Endothelial cell of umbilical vein (primary cell): ENCODE measurements at regions not wholly inside any gene's neighbourhood (a gene's known extent, or its start where the extent isn't known, plus 50 kb on each side); places are given as distances from the start of the nearest gene placed in this dataset.

ENCODE experiments used
- BruUV-seq: library from RNA; stranded (reverse); fragments of 400-500 nt; replicated peaks from 2 replicates; lab custom pipeline; 2021; lab: Mats Ljungman, UMichigan
- CTCF ChIA-PET: fragments of 300-600, 350-600 bp; sonication (Branson Sonifier 250); formaldehyde crosslinking; loops from one replicate; lab custom pipeline; 2021; ENCODE audit warnings: antibody characterized with exemption, inconsistent platforms; lab: Charles Lee
- POLR2A ChIA-PET: fragments of 300-600, 350-600 bp; sonication (Branson Sonifier 250); formaldehyde crosslinking; loops from one replicate; lab custom pipeline; 2021; ENCODE audit warnings: antibody characterized with exemption, inconsistent platforms; lab: Charles Lee
- DNase-seq: peaks from one replicate; pipeline ENCODE4 v3.0.0-alpha.2; 2011; ENCODE audit warnings: low read depth, low spot score
- FAIRE-seq: peaks from 2 replicates; lab custom pipeline; 2011; peaks lifted over from hg19 to GRCh38; lab: Jason Lieb, UNC
- H2AFZ ChIP-seq: 2 replicates; pipeline ENCODE4 v1.6.0; 2012; ENCODE audit warnings: low read depth, low read length, control low read depth, inconsistent platforms
- H3K27ac ChIP-seq: 2 replicates; pipeline ENCODE4 v1.5.1; 2011; ENCODE audit warnings: low read depth, mild to moderate bottlenecking, control low read depth, low read length, moderate library complexity; ENCODE audit not compliant: insufficient read depth
- H3K27me3 ChIP-seq, 2 experiments: 2 replicates each; pipeline versions ENCODE4 v1.6.0 to v1.6.1; 2011; ENCODE audit warnings: low read length in 2 of 2, mixed read lengths in 1 of 2; ENCODE audit not compliant: control insufficient read depth in 2 of 2, insufficient read depth in 2 of 2
- H3K36me3 ChIP-seq, 2 experiments: 2 replicates in 1 of 2; 3 replicates in 1 of 2; pipeline ENCODE4 v1.5.1; 2011; ENCODE audit warnings: low read length in 2 of 2, mild to moderate bottlenecking in 1 of 2, moderate library complexity in 1 of 2; ENCODE audit not compliant: control insufficient read depth in 2 of 2, insufficient read depth in 2 of 2; ENCODE audit errors: extremely low read depth in 1 of 2
- H3K4me1 ChIP-seq: 3 replicates; pipeline ENCODE4 v1.5.1; 2011; ENCODE audit warnings: mild to moderate bottlenecking, low read length; ENCODE audit not compliant: control insufficient read depth, insufficient read depth; ENCODE audit errors: extremely low read depth
- H3K4me2 ChIP-seq: 2 replicates; pipeline ENCODE4 v1.6.1; 2011; ENCODE audit warnings: low read length, control low read depth, mixed read lengths; ENCODE audit not compliant: insufficient read depth
- H3K4me3 ChIP-seq, 3 experiments: fragments of 200-600 bp in 1 of 3; sonication (generic), shearing (Covaris generic) in 1 of 3; replicated peaks in 1 of 3; 2 replicates each; pipeline ENCODE4 v1.5.1; 2011 to 2016; ENCODE audit warnings: control low read depth in 3 of 3, low read length in 3 of 3, mild to moderate bottlenecking in 2 of 3, inconsistent platforms in 1 of 3, low read depth in 1 of 3, moderate library complexity in 1 of 3; ENCODE audit not compliant: insufficient read depth in 1 of 3
- H3K79me2 ChIP-seq: 2 replicates; pipeline ENCODE4 v1.6.0; 2012; ENCODE audit warnings: low read length, inconsistent platforms; ENCODE audit not compliant: control insufficient read depth, insufficient read depth
- H3K9ac ChIP-seq: replicated peaks from 2 replicates; pipeline ENCODE3; 2011; ENCODE audit warnings: low read length, control low read depth; ENCODE audit not compliant: insufficient read depth; ENCODE audit errors: extremely low read depth
- H3K9me1 ChIP-seq: replicated peaks from 3 replicates; pipeline ENCODE4 v1.6.0; 2011; ENCODE audit warnings: mild to moderate bottlenecking, low read length; ENCODE audit not compliant: control insufficient read depth, insufficient read depth; ENCODE audit errors: extremely low read depth
- H3K9me3 ChIP-seq: replicated peaks from 2 replicates; pipeline ENCODE4 v1.5.1; 2012; ENCODE audit warnings: low read length, inconsistent platforms; ENCODE audit not compliant: control insufficient read depth, insufficient read depth
- H4K20me1 ChIP-seq: replicated peaks from 2 replicates; pipeline ENCODE3; 2011; ENCODE audit warnings: mild to moderate bottlenecking, low read length; ENCODE audit not compliant: control insufficient read depth, insufficient read depth; ENCODE audit errors: extremely low read depth
- EZH2 ChIP-seq: IDR thresholded peaks from 2 replicates; pipeline ENCODE4 v1.6.1; 2012; ENCODE audit warnings: borderline replicate concordance, low read depth, mild to moderate bottlenecking, moderate library complexity, low read length, inconsistent platforms; ENCODE audit not compliant: severe bottlenecking
- FOS ChIP-seq: IDR thresholded peaks from 2 replicates; pipeline ENCODE4 v1.6.1; 2011; ENCODE audit warnings: mild to moderate bottlenecking, low read length, moderate library complexity, borderline replicate concordance; ENCODE audit not compliant: insufficient read depth
- GATA2 ChIP-seq: IDR thresholded peaks from 2 replicates; pipeline ENCODE4 v1.7.0; 2011; ENCODE audit warnings: low read depth, mild to moderate bottlenecking, moderate library complexity, mixed read lengths, low read length; ENCODE audit not compliant: insufficient read length, insufficient read depth
- JUN ChIP-seq: IDR thresholded peaks from 2 replicates; pipeline ENCODE4 v1.6.1; 2011; ENCODE audit warnings: borderline replicate concordance, low read depth; ENCODE audit not compliant: insufficient read length, insufficient read depth
- MYC ChIP-seq: IDR thresholded peaks from one replicate; pipeline ENCODE4 v1.6.1; 2011; ENCODE audit warnings: mild to moderate bottlenecking, low read depth, low read length
- POLR2A ChIP-seq: IDR thresholded peaks from 2 replicates; pipeline ENCODE4 v1.6.1; 2012; ENCODE audit warnings: low read depth, mild to moderate bottlenecking, control low read depth, low read length
- POLR2AphosphoS5 ChIP-seq: IDR thresholded peaks from 2 replicates; pipeline ENCODE4 v1.6.1; 2012; ENCODE audit warnings: low read depth, mild to moderate bottlenecking, control low read depth, low read length, moderate library complexity; ENCODE audit not compliant: insufficient read depth
- dilution Hi-C: fragments of 300-500 bp; cut with MboI; formaldehyde crosslinking; loops from one replicate; pipeline ENCODE4 v1.15.0; 2019; ENCODE audit warnings: low sequenced_read_pairs; ENCODE audit not compliant: extremely low pct_ligation_motif_present
- intact Hi-C: fragments of 100-400 bp; cut with micrococcal nuclease; formaldehyde crosslinking; loops from one replicate; pipeline ENCODE4 v1.10.0; 2022
- TF ChIP-seq, protein P1 (sequence below), 2 donors: IDR thresholded peaks; 1 replicate in 1 of 2; 2 replicates in 1 of 2; pipeline ENCODE4 v1.5.1; 2011; ENCODE audit warnings: low read length in 2 of 2, mild to moderate bottlenecking in 2 of 2, moderate library complexity in 2 of 2, control low read depth in 1 of 2, inconsistent platforms in 1 of 2, low read depth in 1 of 2; ENCODE audit not compliant: insufficient read depth in 1 of 2; ENCODE audit errors: extremely low read depth in 1 of 2
- TF ChIP-seq, protein P2 (sequence below): IDR thresholded peaks from 2 replicates; pipeline ENCODE4 v1.6.1; 2011; ENCODE audit not compliant: insufficient read depth, insufficient read length

GRCh38 chr11:15886299-15886698 is 470.0 kb downstream of the SOX6 start:
- DNase-seq = no peak
- no peak overlapping the region for H2AFZ ChIP-seq
- no peaks in the 10 kb centered on the region for H3K9me1 ChIP-seq
- intact Hi-C loops (no loop called here), dilution Hi-C loops (no loop called here)
- H3K27me3 ChIP-seq = no peaks in the 10 kb centered on the region
- H3K27ac ChIP-seq = no peak overlapping the region
- ChIA-PET POLR2A (no interaction called here), CTCF (no interaction called here)
- no peak for FAIRE-seq
- no peaks in the 10 kb centered on the region for H3K79me2 ChIP-seq
- TF ChIP-seq GATA2 = no peak
- no peak for TF ChIP-seq FOS
- TF ChIP-seq EZH2 = no peak
- TF ChIP-seq MYC = no peak
- TF ChIP-seq, protein P1, sequence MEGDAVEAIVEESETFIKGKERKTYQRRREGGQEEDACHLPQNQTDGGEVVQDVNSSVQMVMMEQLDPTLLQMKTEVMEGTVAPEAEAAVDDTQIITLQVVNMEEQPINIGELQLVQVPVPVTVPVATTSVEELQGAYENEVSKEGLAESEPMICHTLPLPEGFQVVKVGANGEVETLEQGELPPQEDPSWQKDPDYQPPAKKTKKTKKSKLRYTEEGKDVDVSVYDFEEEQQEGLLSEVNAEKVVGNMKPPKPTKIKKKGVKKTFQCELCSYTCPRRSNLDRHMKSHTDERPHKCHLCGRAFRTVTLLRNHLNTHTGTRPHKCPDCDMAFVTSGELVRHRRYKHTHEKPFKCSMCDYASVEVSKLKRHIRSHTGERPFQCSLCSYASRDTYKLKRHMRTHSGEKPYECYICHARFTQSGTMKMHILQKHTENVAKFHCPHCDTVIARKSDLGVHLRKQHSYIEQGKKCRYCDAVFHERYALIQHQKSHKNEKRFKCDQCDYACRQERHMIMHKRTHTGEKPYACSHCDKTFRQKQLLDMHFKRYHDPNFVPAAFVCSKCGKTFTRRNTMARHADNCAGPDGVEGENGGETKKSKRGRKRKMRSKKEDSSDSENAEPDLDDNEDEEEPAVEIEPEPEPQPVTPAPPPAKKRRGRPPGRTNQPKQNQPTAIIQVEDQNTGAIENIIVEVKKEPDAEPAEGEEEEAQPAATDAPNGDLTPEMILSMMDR (IDR thresholded peaks at IDR 0.05; ENCODE audit: extremely low read depth in 1 of 2, insufficient read depth in 1 of 2, low read depth in 1 of 2, low read length in 2 of 2) = no peak
- TF ChIP-seq POLR2AphosphoS5 = no peak
- TF ChIP-seq, protein P2, sequence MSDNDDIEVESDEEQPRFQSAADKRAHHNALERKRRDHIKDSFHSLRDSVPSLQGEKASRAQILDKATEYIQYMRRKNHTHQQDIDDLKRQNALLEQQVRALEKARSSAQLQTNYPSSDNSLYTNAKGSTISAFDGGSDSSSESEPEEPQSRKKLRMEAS = no peak
- TF ChIP-seq POLR2A = no peak
- TF ChIP-seq JUN = no peak
- H3K4me1 ChIP-seq = no peaks in the 10 kb centered on the region
- no TSS peak for BruUV-seq
- H3K4me3 ChIP-seq = no peak overlapping the region
- no peak overlapping the region for H3K4me2 ChIP-seq
- H3K9me3 ChIP-seq = no peaks in the 10 kb centered on the region
- H4K20me1 ChIP-seq = no peaks in the 10 kb centered on the region
- H3K36me3 ChIP-seq = no peaks in the 10 kb centered on the region
- H3K9ac ChIP-seq = no peak overlapping the region
